IPS DF 4.7 (cell line): ENCODE measurements at regions not wholly inside any gene's neighbourhood (a gene's known extent, or its start where the extent isn't known, plus 50 kb on each side); places are given as distances from the start of the nearest gene placed in this dataset.

Experiments used
- DNase-seq: peaks from one replicate; pipeline ENCODE4 v3.0.0-alpha.2; 2013; ENCODE audit warnings: low spot score; ENCODE audit errors: extremely low read depth

DNA sequence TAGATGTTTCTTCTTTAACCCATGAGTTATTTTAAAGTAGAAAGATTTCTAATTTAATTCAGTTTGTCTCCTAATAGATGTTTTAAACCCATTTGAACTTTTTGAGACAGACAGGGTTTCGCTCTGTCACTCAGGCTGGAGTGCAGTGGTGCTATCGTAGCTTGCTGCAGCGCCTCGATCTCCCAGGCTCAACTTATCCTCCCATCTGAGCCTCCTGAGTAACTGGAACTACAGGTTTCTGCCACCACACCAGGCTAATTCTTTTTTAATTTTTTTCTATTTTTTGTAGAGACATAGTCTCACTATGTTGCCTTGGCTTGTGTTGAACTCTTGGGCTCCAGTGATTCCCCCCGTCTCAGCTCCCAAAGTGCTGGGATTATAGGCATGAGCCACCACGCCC, 53.0 kb upstream of the RAB18 start:
- DNase-seq: no peak

GRCh38 chr10:27450225-27450624, 53.9 kb upstream of the RAB18 start:
- DNase-seq: no peak

DNA sequence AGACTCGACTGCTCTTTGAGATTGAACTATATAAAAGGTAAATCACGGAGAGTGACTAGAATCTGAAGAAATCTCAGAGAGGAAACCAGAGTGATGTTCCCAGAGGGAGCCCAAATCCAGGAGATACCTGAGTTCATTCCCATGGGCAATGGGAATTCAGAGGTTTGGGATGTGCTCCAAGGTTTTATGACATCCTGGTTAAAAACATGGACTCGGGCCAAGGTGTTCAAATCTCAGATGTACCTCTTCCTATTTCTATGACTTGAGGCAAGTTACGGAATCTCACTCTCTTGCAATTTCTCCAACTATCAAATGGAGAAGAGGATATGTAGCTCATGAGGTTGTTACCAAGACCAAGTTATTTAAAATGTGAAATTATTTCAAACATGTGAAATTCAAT, 54.5 kb upstream of the RAB18 start:
- DNase-seq: no peak

DNA sequence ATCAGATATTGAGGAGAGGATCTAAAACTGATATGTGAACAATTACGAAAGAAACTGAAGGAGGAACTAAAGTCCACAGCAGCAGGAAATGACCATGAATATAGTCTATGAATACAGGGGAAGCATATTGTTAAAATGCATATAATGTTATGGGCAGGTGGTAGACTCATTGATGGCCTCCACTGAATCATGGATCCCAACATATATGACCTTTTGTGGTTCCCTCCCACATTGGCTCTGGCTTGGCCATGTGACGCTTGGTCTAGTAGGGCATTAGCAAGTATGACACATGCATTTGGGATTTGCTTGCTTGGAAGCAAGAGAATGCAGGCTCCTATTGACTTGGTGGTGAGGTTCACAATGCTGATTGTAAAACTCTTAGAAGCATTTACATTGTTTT, 55.2 kb upstream of the RAB18 start:
- no peak for DNase-seq

DNA sequence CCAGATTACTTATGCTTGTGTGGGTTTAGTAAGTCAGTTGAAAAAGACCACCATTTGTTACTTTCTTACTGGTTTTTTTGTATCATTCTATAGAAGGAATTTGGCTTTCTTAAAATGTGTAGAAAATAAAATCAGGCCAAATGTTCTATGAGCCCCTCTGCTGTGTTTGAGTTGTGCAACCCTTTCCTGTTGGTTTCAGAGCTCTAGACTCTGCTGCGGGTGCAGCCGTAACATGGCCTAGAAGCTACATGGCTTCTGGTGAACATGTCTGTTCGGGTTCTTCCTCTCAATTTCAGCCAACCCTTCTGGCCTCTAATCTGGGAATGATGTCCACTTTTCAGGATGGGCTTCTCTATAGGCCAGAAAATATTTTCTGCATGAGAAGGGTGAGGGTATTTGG, 56.6 kb upstream of the RAB18 start:
- DNase-seq: no peak

DNA sequence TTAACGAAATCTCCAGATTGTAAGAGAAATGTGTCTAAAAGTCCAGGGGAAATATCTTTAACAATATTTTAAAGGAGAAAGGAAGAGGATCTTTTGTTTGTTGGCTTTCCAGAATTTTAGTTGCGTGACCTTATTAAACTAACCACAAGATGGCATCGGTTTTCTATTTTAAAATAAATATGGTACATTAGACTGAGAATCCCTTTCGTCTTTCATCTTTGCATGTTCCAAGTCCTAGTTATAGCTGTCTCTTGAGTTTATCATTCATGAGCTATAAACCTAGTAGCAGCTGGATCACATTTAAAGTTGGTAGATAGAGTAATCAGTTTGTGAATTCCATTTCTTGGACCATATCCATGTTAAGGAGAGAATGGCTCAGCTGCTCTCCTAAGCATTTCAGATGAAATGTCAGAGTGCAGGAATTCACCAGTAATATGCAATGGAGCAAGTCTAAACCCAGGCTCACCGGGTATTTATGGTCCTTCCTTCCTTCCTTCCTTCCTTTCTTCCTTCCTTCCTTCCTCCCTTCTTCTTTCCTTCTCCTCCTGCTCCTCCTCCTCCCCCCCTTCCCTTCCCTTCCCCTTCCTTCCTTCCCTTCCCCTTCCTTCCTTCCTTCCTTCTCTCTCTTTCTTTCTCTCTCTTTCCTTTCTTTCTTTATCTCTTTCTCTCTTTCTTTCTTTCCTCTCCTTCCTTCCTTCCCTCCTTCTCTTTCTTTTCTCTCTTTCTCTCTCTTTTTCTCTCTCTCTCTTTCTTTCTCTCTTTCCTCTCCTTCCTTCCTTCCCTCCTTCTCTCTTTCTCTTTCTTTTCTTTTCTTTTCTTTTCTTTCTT, 57.8 kb upstream of the RAB18 start:
- no peak for DNase-seq

GRCh38 chr10:27445070-27445469, 59.0 kb upstream of the RAB18 start:
- no peak for DNase-seq

DNA sequence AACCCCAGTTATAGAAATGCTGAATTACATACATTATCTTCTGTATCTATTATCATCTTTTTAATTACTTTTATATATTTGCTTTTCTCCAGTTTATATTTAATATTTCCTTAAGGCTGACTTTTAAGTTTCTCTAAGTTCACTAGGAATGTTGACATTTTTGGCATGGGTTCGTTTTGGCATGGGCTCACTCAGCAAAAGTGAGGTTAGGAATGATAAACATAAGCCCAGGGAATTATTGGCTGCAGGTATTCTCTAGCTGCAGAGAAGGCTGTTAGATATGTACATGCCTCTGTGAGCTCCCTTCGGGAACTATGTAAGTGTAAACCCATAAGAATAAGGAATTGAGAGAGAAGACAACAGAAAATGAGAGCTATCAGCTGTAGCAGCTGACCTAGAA, 63.6 kb upstream of the RAB18 start:
- DNase-seq: no peak

- DNase-seq: no peak
Measured at GRCh38 chr10:27440021-27440420, 64.1 kb upstream of the RAB18 start.

- DNase-seq: no peak
Measured at GRCh38 chr10:27439101-27439500, 65.0 kb upstream of the RAB18 start.

GRCh38 chr10:27437775-27438174, 66.3 kb upstream of the RAB18 start:
- no peak for DNase-seq

DNA sequence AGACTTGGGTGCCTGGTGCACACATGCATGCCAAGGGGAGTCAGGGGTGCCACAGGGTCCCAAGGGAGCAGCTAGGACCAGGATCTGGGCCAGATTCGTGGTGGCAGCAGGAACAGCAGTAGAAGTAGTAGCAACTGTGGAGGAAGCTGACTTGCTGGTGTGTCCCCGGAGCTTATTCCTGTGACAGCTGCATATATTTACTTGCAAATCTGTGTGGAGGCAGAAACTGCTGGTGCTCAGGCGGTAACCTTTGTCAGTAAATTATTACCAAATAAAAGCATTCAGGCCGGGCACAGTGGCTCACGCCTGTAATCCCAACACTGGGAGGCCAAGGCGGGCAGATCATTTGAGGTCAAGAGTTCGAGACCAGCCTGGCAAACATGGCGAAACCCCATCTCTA, 67.4 kb upstream of the RAB18 start:
- DNase-seq: no peak

GRCh38 chr10:27433976-27434375, 70.1 kb upstream of the RAB18 start:
- no peak for DNase-seq

DNA sequence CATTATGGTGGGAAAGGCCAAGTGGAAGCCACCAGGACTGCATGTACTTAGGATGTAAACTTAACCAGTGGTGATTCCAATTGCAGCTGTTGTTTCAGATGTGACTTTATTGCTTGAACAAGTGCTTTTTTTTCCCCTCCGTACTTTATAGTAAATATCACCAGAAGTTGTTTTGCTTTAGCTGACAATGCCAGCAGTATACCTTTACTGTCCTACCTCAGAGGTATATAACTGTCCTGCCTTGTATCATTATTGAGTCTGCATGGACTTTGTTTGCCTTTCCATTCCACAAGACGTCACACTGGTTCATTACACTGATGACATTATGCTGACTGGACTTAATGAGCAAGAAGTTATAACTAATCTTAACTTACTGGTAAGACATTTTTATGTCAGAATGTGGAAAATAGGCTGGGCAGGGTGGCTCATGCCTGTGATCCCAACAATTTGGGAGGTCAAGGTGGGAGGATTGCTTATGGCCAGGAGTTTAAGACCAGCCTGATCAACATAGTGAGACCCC, 77.1 kb upstream of the RAB18 start:
- DNase-seq: no peak

- DNase-seq: no peak
Measured at GRCh38 chr10:27413831-27414348, 90.2 kb upstream of the RAB18 start.

- DNase-seq: no peak
Measured at GRCh38 chr10:27413387-27413786, 90.7 kb upstream of the RAB18 start.

DNA sequence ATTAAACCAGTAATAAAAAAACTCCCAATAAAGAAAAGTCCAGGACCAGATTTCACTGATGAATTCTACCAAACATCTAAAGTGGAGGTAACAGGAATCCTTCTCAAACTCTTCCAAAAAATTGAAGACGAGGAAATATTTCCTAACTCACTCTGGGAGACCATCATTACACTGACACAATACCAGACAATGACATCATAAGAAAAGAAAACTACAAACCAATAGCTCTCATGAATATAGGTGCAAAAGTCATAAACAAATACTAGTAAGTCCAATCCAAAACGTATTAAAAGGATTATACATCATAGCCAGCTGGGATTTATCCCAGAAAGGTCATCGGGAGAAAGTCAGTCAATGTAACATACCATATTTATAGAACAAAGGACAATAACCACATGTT, 94.0 kb upstream of the RAB18 start:
- DNase-seq: no peak

GRCh38 chr10:27407271-27407670, 96.8 kb upstream of the RAB18 start:
- DNase-seq: no peak

GRCh38 chr10:27399871-27400270, 104.2 kb upstream of the RAB18 start:
- DNase-seq: no peak

- no peak for DNase-seq
Measured at GRCh38 chr10:27393961-27394360, 110.1 kb upstream of the RAB18 start.

DNA sequence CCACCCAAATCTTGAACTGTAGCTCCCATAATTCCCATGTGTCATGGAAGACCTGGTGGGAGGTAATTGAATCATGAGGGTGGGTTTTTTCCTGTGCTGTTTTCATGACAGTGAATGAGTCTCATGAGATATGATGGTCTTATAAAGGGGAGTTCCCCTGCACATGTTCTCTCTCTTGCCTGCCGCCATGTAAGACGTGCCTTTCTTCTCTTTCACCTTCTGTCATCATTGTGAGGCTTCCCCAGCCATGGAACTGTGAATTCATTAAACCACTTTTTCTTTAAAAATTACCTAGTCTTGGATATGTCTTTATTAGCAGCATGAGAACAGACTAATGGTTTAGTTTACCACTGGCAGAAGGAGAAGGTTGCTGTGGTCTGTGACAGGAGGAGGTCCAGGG, 111.5 kb upstream of the RAB18 start:
- no peak for DNase-seq

DNA sequence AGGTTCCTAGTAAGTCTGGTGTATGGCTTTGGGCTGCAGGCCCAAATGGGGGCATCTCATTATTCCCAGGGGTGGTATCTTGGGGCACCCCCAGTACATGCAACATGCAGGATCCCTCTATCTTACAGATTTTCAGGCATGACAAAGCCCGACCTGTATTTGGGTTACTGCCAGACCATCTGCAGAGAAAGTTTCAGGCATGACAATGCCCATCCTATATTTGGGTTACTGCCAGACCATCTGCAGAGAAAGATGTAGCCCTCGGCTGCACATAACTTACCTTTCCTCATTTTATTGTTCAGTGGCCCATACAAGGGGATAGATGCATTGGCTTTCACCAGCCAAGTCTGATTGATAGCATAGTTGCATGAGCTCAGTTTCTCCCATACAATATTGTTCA, 112.2 kb upstream of the RAB18 start:
- no peak for DNase-seq

GRCh38 chr10:27391325-27391724, 112.8 kb upstream of the RAB18 start:
- DNase-seq: no peak
